HG03520 (cell line): ENCODE measurements at regions not wholly inside any gene's neighbourhood (a gene's known extent, or its start where the extent isn't known, plus 50 kb on each side); places are given as distances from the start of the nearest gene placed in this dataset.

Source experiments
- ATAC-seq: cut with Tn5 transposase; IDR thresholded peaks from one replicate; pipeline ENCODE4 v1.9.1; 2021; ENCODE audit warnings: mild to moderate bottlenecking, moderate library complexity; ENCODE audit not compliant: unreplicated experiment

DNA sequence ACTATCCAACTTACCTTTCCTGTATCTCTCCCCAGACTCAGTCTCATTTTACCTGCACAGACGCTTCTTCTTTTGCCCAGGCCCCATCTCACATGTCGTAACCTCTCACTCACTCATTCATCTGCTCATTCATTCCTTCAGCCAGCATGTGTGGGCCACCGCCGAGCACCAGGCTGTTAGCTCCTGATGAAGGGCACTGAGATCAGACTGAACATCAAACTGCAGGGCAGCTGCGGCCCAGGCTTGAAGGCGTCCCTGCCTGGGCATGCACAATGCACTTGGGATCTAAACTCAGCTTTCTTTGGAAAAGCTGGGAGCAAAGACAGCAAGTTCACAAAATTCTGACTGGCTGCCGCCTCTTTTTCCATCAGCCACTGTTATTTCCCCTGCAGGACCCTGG is 1456.3 kb downstream of the BRD1 start:
- ATAC-seq: no peak

GRCh38 chr22:48370508-48371325 is 1457.0 kb downstream of the BRD1 start:
- no peak for ATAC-seq

- no peak for ATAC-seq
Measured at GRCh38 chr22:48369789-48370507, 1457.7 kb downstream of the BRD1 start.

GRCh38 chr22:48368975-48369525 is 1458.6 kb downstream of the BRD1 start:
- no peak for ATAC-seq

DNA sequence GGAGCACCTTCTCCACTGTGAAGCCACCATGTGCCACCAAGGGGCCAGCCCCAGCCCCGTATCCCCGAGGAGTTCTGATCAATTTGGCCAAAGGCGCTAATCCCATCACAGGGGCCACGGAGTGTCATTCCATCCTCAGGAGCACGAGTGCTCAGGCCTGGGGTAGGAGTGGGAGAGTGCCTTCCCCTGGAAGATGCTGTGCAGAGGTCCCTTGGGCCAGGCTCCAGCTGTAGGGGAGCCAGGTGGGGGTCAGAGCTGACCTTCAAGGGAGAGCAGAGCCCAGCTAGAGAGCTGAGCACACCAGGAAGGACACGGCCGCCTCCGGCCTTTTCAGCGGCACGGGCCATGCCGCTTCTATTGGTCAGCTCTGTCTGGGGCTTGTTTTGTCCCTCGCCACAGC is 1459.9 kb downstream of the BRD1 start:
- no peak for ATAC-seq

- ATAC-seq: no peak
Measured at GRCh38 chr22:48366591-48366990, 1461.1 kb downstream of the BRD1 start.

DNA sequence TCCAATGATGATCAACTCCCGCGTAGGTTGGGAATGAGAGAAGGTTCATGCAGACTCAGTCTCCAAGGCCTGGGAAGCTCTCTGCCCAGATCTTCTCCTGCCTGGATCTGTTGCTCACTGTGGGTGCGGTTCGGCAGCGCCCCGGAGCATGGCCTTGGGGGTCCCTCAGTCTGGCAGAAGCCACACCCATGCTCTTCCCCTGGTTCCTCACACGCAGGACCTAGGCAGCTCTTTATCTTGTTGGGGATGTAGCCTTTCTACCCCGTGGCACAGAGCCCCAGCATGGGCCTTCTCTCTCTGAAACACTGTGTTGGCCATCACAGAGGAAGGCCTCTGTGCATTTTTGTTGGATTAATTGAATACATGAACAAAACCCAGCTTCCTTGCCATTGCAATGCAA is 1461.6 kb downstream of the BRD1 start:
- no peak for ATAC-seq

DNA sequence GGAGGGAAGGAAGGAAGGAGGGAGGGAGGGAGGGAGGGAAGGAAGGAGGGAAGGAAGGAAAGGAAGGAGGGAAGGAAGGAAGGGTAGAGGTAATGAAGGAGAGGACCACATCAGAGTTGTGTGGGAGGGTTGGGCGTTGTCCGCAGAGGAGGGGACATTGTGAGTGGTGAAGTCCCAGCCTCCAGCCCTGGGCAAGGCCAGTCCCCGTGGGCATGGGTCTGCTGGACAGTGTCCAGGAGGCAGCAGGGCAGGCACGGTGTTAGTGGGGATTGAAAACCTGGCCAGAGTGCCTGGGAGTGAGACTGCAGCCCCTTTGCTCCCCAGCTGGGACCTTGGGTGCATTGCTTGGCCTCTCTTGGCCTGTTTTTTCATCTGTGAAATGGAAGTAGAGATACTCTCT is 1462.3 kb downstream of the BRD1 start:
- no peak for ATAC-seq

DNA sequence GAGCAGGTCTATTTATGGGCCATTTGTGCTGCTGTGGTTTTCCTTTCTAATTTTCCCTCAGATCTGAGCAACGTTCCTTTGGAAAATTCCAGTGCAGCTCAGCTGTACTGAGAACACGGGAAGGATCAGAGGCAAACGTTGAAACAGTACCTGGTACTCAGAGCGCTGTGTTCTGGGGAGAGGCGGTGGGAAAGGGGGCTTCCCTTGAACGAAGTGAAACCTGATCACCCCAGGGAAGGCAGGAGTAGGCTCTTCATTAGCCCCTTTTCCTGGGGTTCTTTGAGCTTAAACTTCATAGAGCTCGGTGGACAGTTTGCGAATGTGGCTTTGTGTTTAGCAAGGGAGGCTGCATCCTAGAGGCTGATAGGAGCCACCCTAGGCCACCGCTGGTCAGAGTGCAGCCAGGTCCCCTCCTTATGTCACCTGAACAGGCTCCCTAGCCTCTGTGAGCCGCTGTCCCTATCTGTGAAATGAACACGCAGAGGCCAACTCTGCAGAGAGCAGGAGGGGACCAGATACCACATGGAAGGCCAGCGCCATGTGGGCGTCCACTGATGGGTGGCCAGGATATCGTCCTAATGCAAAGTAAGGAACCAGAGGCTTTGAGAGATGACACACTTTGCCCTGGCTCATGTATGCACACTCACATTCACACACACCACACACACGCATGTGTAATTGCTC is 1464.8 kb downstream of the BRD1 start:
- no peak for ATAC-seq

- no peak for ATAC-seq
Measured at GRCh38 chr22:48361099-48361639, 1466.5 kb downstream of the BRD1 start.

DNA sequence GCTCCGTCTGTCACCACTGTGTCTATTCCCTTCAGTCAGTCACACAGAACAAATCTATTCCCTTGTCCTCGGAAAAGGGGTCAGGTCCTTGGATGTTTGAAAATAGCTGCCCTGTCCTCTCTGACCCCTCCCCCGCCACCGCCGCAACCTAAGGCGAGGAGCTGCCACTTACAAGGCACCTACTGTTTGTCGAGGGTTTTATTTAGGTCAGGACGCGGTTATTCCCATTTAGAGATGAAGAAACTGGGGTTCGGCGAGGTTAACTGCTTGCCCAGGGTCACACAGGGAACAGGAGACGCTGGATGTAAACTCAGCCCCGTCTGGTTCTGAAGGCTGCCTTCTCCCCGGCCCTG is 1468.1 kb downstream of the BRD1 start:
- ATAC-seq: no peak

DNA sequence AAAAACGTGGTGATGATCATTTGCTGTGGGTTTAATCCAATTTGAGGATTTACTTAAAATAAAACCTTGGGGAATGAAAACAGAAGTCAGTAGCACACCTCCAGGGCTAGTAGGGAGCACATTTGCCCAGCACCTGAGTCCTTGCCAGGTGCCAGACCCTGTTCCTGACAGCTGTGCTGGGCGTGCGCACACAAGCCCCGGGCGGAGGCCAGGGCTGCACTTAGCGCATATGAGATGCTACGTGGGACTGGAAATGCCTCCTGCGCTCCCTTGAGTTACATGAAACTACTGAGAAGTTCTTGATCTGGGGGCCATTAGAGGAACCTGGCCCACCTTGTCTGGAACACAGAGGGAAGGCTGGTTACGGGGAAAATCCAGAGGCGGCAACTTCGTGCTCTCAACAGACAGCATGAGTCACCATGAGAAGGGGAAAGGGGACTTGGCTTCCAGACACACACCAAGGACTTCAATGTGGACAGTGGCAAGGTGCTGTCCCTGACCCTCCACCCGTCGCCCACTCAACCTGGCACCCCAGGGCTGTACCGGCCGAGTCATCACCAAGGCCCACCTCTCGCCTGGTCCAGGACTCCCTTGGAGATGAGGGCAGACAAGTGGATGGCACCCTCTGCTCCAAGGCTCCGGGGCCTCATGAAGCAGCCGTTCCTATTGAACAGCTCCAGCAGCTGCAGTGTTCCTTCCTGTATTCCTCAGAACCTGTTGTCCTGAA is 1468.6 kb downstream of the BRD1 start:
- no peak for ATAC-seq

DNA sequence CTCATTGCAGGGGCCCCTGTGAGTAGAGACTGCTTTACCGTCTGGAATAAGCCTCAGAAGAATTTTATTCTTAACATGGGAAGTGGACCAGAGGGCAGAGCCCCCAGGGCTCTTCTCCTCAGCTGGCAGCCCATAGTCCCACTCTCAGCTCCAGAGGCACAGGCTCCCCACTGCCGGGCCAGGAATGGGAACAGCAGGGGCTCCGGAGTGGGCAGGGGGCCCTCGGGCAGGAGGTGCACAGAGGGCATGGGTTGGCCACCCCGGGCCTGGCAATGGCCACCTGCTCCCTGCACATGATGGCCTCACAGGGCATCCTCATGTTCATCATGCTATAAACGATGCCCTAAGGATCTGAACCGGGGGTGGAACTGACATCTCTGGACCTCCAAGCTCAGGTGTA is 1469.7 kb downstream of the BRD1 start:
- ATAC-seq: no peak

- ATAC-seq: no peak
Measured at GRCh38 chr22:48357196-48357595, 1470.5 kb downstream of the BRD1 start.

- ATAC-seq: no peak
Measured at GRCh38 chr22:48356731-48357130, 1470.9 kb downstream of the BRD1 start.

GRCh38 chr22:48354096-48354495 is 1473.6 kb downstream of the BRD1 start:
- no peak for ATAC-seq

GRCh38 chr22:48353116-48353947 is 1474.3 kb downstream of the BRD1 start:
- ATAC-seq: no peak

GRCh38 chr22:48352086-48352911 is 1475.4 kb downstream of the BRD1 start:
- no peak for ATAC-seq
